HG03097 (cell line): ENCODE measurements at regions not wholly inside any gene's neighbourhood (a gene's known extent, or its start where the extent isn't known, plus 50 kb on each side); places are given as distances from the start of the nearest gene placed in this dataset.

Experiments
- ATAC-seq: cut with Tn5 transposase; IDR thresholded peaks from one replicate; pipeline ENCODE4 v1.9.1; 2021; ENCODE audit not compliant: unreplicated experiment, low FRiP score

- no peak for ATAC-seq
These were observed 549.2 kb upstream of the TBL1XR1 start for GRCh38 chr3:177746337-177746933.

GRCh38 chr3:177749836-177750235 is 552.6 kb upstream of the TBL1XR1 start:
- no peak for ATAC-seq

GRCh38 chr3:177750436-177750835 is 553.2 kb upstream of the TBL1XR1 start:
- ATAC-seq: no peak

- ATAC-seq: no peak
These were observed 554.5 kb upstream of the TBL1XR1 start for GRCh38 chr3:177751770-177752169.

- ATAC-seq: no peak
These were observed 555.5 kb upstream of the TBL1XR1 start for GRCh38 chr3:177752831-177753230.

GRCh38 chr3:177753451-177754155 is 556.3 kb upstream of the TBL1XR1 start:
- no peak for ATAC-seq

- no peak for ATAC-seq
These were observed 557.2 kb upstream of the TBL1XR1 start for GRCh38 chr3:177754508-177754921.

GRCh38 chr3:177758126-177758525 is 560.8 kb upstream of the TBL1XR1 start:
- no peak for ATAC-seq

GRCh38 chr3:177760803-177761202 is 563.5 kb upstream of the TBL1XR1 start:
- ATAC-seq: no peak

- no peak for ATAC-seq
These were observed 567.2 kb upstream of the TBL1XR1 start for GRCh38 chr3:177764377-177764912.

GRCh38 chr3:177764933-177765332 is 567.7 kb upstream of the TBL1XR1 start:
- ATAC-seq: no peak

- ATAC-seq: no peak
These were observed 573.3 kb upstream of the TBL1XR1 start for GRCh38 chr3:177770383-177771230.

- no peak for ATAC-seq
These were observed 574.5 kb upstream of the TBL1XR1 start for GRCh38 chr3:177771780-177772179.

GRCh38 chr3:177772908-177773557 is 575.8 kb upstream of the TBL1XR1 start:
- ATAC-seq: no peak

GRCh38 chr3:177773717-177774116 is 576.4 kb upstream of the TBL1XR1 start:
- no peak for ATAC-seq

- no peak for ATAC-seq
These were observed 579.4 kb upstream of the TBL1XR1 start for GRCh38 chr3:177776661-177777101.

GRCh38 chr3:177777699-177778098 is 580.4 kb upstream of the TBL1XR1 start:
- ATAC-seq: peak; percentile 85

- no peak for ATAC-seq
These were observed 581.4 kb upstream of the TBL1XR1 start for GRCh38 chr3:177778633-177779032.

- no peak for ATAC-seq
These were observed 584.4 kb upstream of the TBL1XR1 start for GRCh38 chr3:177781686-177782161.

GRCh38 chr3:177783338-177783737 is 586.1 kb upstream of the TBL1XR1 start:
- no peak for ATAC-seq
